ENCODE measurements at regions not wholly inside any gene's neighbourhood (a gene's known extent, or its start where the extent isn't known, plus 50 kb on each side); places are given as distances from the start of the nearest gene placed in this dataset.

- Histone ChIP-seq H3K4me2 (ENCODE audit: unreplicated experiment) (no peak overlapping the region), H3K4me1 (ENCODE audit: insufficient read depth) (no peaks in the 10 kb centered on the region), H3K27me3 (replicated peaks; ENCODE audit: insufficient read depth) (no peaks in the 10 kb centered on the region), H3K9me2 (ENCODE audit: insufficient read depth) (no peaks in the 10 kb centered on the region), H4K20me1 (ENCODE audit: insufficient read depth) (no peaks in the 10 kb centered on the region), H3K9ac (no peak overlapping the region), H3F3A (ENCODE audit: insufficient read depth) (no peaks in the 10 kb centered on the region), H3K9me3 (ENCODE audit: low read depth) (no peaks in the 10 kb centered on the region), H2AFZ (no peak overlapping the region), H3K36me3 (ENCODE audit: low read depth) (no peaks in the 10 kb centered on the region), H3K4me3 (no peak overlapping the region), H3K79me2 (ENCODE audit: insufficient read depth) (no peaks in the 10 kb centered on the region), H3K27ac (no peak overlapping the region)
- DNase-seq = no peak
- 36 to 49% methylated on average over 4 of the region's 4 CpGs for WGBS, 2 experiments (ENCODE audit: low coverage in 1 of 2, low lambda C conversion rate in 2 of 2, missing lambda C conversion rate in 2 of 2)
- in situ Hi-C loops (cut with MboI) = no loop called here
- no peak for TF ChIP-seq EZH2phosphoT487 (IDR thresholded peaks at IDR 0.05; ENCODE audit: insufficient read depth, low read depth)
- TF ChIP-seq EZH2 (IDR thresholded peaks at IDR 0.05; ENCODE audit: insufficient read depth, poor library complexity, severe bottlenecking) = no peak
These were observed 52.7 kb upstream of the ALK start for GRCh38 chr2:29974086-29974485.

GRCh38 chr2:29977284-29977683 is 55.9 kb upstream of the ALK start:
- in situ Hi-C loops (cut with MboI) = no loop called here
- DNase-seq = no peak
- H3K9me3 ChIP-seq (ENCODE audit: low read depth) = no peaks in the 10 kb centered on the region

GRCh38 chr2:29981402-29981801 is 60.0 kb upstream of the ALK start:
- no peaks in the 10 kb centered on the region for H3K36me3 ChIP-seq (ENCODE audit: low read depth)

More at GRCh38 chr2:29977284-29977683, 55.9 kb upstream of the ALK start:
- Histone ChIP-seq H2AFZ (no peak overlapping the region), H3K79me2 (ENCODE audit: insufficient read depth) (no peaks in the 10 kb centered on the region), H4K20me1 (ENCODE audit: insufficient read depth) (no peaks in the 10 kb centered on the region), H3K9me2 (ENCODE audit: insufficient read depth) (no peaks in the 10 kb centered on the region), H3K36me3 (ENCODE audit: low read depth) (no peaks in the 10 kb centered on the region), H3K4me2 (ENCODE audit: unreplicated experiment) (no peak overlapping the region), H3K27ac (no peak overlapping the region), H3K9ac (no peak overlapping the region), H3K4me3 (no peak overlapping the region), H3F3A (ENCODE audit: insufficient read depth) (no peaks in the 10 kb centered on the region), H3K27me3 (replicated peaks; ENCODE audit: insufficient read depth) (no peaks in the 10 kb centered on the region), H3K4me1 (ENCODE audit: insufficient read depth) (no peaks in the 10 kb centered on the region)
- WGBS, 2 experiments (ENCODE audit: low coverage in 1 of 2, low lambda C conversion rate in 2 of 2, missing lambda C conversion rate in 2 of 2) = 0 to 4% methylated on average over 3 of the region's 3 CpGs
- no peak for TF ChIP-seq EZH2phosphoT487 (IDR thresholded peaks at IDR 0.05; ENCODE audit: insufficient read depth, low read depth)
- no peak for TF ChIP-seq EZH2 (IDR thresholded peaks at IDR 0.05; ENCODE audit: insufficient read depth, poor library complexity, severe bottlenecking)

GRCh38 chr2:29983308-29983707 is 61.9 kb upstream of the ALK start:
- in situ Hi-C loops (cut with MboI) = no loop called here
- Histone ChIP-seq H3K9ac (no peak overlapping the region), H4K20me1 (ENCODE audit: insufficient read depth) (no peaks in the 10 kb centered on the region), H2AFZ (no peak overlapping the region), H3K9me3 (ENCODE audit: low read depth) (no peaks in the 10 kb centered on the region), H3K36me3 (ENCODE audit: low read depth) (no peaks in the 10 kb centered on the region), H3K9me2 (ENCODE audit: insufficient read depth) (no peaks in the 10 kb centered on the region), H3F3A (ENCODE audit: insufficient read depth) (no peaks in the 10 kb centered on the region), H3K4me2 (ENCODE audit: unreplicated experiment) (no peak overlapping the region), H3K79me2 (ENCODE audit: insufficient read depth) (no peaks in the 10 kb centered on the region), H3K27ac (no peak overlapping the region), H3K4me3 (no peak overlapping the region), H3K27me3 (replicated peaks; ENCODE audit: insufficient read depth) (no peaks in the 10 kb centered on the region; the same call in 1 of the 2 replicates), H3K4me1 (ENCODE audit: insufficient read depth) (no peaks in the 10 kb centered on the region)
- 37 to 40% methylated on average over 4 of the region's 4 CpGs for WGBS, 2 experiments (ENCODE audit: low coverage in 1 of 2, low lambda C conversion rate in 2 of 2, missing lambda C conversion rate in 2 of 2)
- DNase-seq = no peak
- no peak for TF ChIP-seq EZH2 (IDR thresholded peaks at IDR 0.05; ENCODE audit: insufficient read depth, poor library complexity, severe bottlenecking)
- no peak for TF ChIP-seq EZH2phosphoT487 (IDR thresholded peaks at IDR 0.05; ENCODE audit: insufficient read depth, low read depth)

More at GRCh38 chr2:29981402-29981801, 60.0 kb upstream of the ALK start:
- Histone ChIP-seq H3K4me2 (ENCODE audit: unreplicated experiment) (no peak overlapping the region), H3K27ac (no peak overlapping the region), H3K27me3 (replicated peaks; ENCODE audit: insufficient read depth) (no peaks in the 10 kb centered on the region), H2AFZ (no peak overlapping the region), H3K9ac (no peak overlapping the region), H3K9me2 (ENCODE audit: insufficient read depth) (no peaks in the 10 kb centered on the region), H3K4me1 (ENCODE audit: insufficient read depth) (no peaks in the 10 kb centered on the region), H4K20me1 (ENCODE audit: insufficient read depth) (no peaks in the 10 kb centered on the region), H3F3A (ENCODE audit: insufficient read depth) (no peaks in the 10 kb centered on the region), H3K79me2 (ENCODE audit: insufficient read depth) (no peaks in the 10 kb centered on the region), H3K9me3 (ENCODE audit: low read depth) (no peaks in the 10 kb centered on the region), H3K4me3 (no peak overlapping the region)
- TF ChIP-seq EZH2 (IDR thresholded peaks at IDR 0.05; ENCODE audit: insufficient read depth, poor library complexity, severe bottlenecking) = no peak
- no peak for DNase-seq
- in situ Hi-C loops (cut with MboI) = no loop called here
- 52 to 55% methylated on average over 4 of the region's 4 CpGs for WGBS, 2 experiments (ENCODE audit: low coverage in 1 of 2, low lambda C conversion rate in 2 of 2, missing lambda C conversion rate in 2 of 2)

GRCh38 chr2:29987146-29987545 is 65.8 kb upstream of the ALK start:
- Histone ChIP-seq H3F3A (ENCODE audit: insufficient read depth) (no peaks in the 10 kb centered on the region), H2AFZ (no peak overlapping the region), H3K4me1 (ENCODE audit: insufficient read depth) (no peaks in the 10 kb centered on the region), H3K9me2 (ENCODE audit: insufficient read depth) (no peaks in the 10 kb centered on the region), H4K20me1 (ENCODE audit: insufficient read depth) (no peaks in the 10 kb centered on the region), H3K4me2 (ENCODE audit: unreplicated experiment) (no peak overlapping the region), H3K27ac (no peak overlapping the region), H3K4me3 (no peak overlapping the region), H3K79me2 (ENCODE audit: insufficient read depth) (no peaks in the 10 kb centered on the region), H3K9ac (no peak overlapping the region), H3K36me3 (ENCODE audit: low read depth) (no peaks in the 10 kb centered on the region), H3K27me3 (replicated peaks; ENCODE audit: insufficient read depth) (no peaks in the 10 kb centered on the region; the same call in 1 of the 2 replicates), H3K9me3 (ENCODE audit: low read depth) (no peaks in the 10 kb centered on the region)
- 26 to 45% methylated on average over 1 of the region's 1 CpG for WGBS, 2 experiments (ENCODE audit: low coverage in 1 of 2, low lambda C conversion rate in 2 of 2, missing lambda C conversion rate in 2 of 2)
- in situ Hi-C loops (cut with MboI) = no loop called here
- no peak for DNase-seq
- TF ChIP-seq EZH2phosphoT487 (IDR thresholded peaks at IDR 0.05; ENCODE audit: insufficient read depth, low read depth) = no peak
- TF ChIP-seq EZH2 (IDR thresholded peaks at IDR 0.05; ENCODE audit: insufficient read depth, poor library complexity, severe bottlenecking) = no peak

Data from GM23248 (cell line).